AG09319 (cell line): ENCODE measurements at regions not wholly inside any gene's neighbourhood (a gene's known extent, or its start where the extent isn't known, plus 50 kb on each side); places are given as distances from the start of the nearest gene placed in this dataset.
"Not testable (repeated sequence)": the region's sequence is repeated elsewhere in the genome, so short reads cannot be mapped to it uniquely, and the experiment has no call there.

Experiments used
- DNase-seq: peaks from one replicate; pipeline ENCODE4 v3.0.0-alpha.2; 2010; ENCODE audit warnings: low read depth; ENCODE audit errors: extremely low read depth
- CTCF ChIP-seq: IDR thresholded peaks from 2 replicates; pipeline ENCODE4 v1.5.1; 2011; ENCODE audit warnings: low read depth, mild to moderate bottlenecking, inconsistent platforms, low read length, moderate library complexity

- no peak for DNase-seq
- no peak for TF ChIP-seq CTCF
Measured at GRCh38 chr6:115544765-115545671, 515.7 kb downstream of the FRK start.

- TF ChIP-seq CTCF: no peak
- DNase-seq: no peak
Measured at GRCh38 chr6:115540077-115540869, 520.4 kb downstream of the FRK start.

GRCh38 chr6:115539531-115539930 is 521.2 kb downstream of the FRK start:
- TF ChIP-seq CTCF: no peak
- DNase-seq: no peak

- TF ChIP-seq CTCF: no peak
- no peak for DNase-seq
Measured at GRCh38 chr6:115524821-115525220, 535.9 kb downstream of the FRK start.

GRCh38 chr6:115521747-115522146 is 538.9 kb downstream of the FRK start:
- not testable (repeated sequence) for DNase-seq

- no peak for TF ChIP-seq CTCF
Measured at GRCh38 chr6:115514656-115515055, 546.0 kb downstream of the FRK start.

GRCh38 chr6:115512923-115513322 is 547.8 kb downstream of the FRK start:
- no peak for TF ChIP-seq CTCF
- no peak for DNase-seq

More at GRCh38 chr6:115514656-115515055, 546.0 kb downstream of the FRK start:
- DNase-seq: peak; percentile 52
